ENCODE measurements at regions not wholly inside any gene's neighbourhood (a gene's known extent, or its start where the extent isn't known, plus 50 kb on each side); places are given as distances from the start of the nearest gene placed in this dataset.

DNA sequence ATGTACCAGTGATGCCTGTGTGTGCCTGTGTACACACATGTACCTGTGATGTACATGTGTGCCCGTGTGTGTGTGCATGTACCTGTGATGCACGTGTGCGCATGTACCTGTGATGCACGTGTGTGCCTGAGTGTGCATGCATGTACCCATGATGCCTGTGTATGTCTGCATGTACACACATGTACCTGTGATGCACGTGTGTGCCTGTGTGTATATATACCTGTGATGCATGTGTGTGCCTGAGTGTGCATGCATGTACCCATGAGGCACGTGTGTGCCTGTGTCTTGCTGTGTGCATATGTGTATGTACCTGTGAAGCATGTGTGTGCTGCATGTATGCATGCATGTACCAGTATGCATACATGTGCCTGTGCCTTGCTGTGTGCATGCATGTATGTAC is 419.0 kb downstream of the IRX2 start:
- TF ChIP-seq SP2 (IDR thresholded peaks at IDR 0.05; ENCODE audit: low read length) (no peak), POLR2A (IDR thresholded peaks at IDR 0.05; ENCODE audit: control extremely low read depth in 1 of 2, low read depth in 2 of 2, low read length in 2 of 2) (no peak), TAF1 (IDR thresholded peaks at IDR 0.05; ENCODE audit: low read depth, low read length) (no peak), POLR2AphosphoS5 (IDR thresholded peaks at IDR 0.05; ENCODE audit: low read depth, low read length) (no peak), JUND (IDR thresholded peaks at IDR 0.05; ENCODE audit: low read length) (no peak), CEBPB (IDR thresholded peaks at IDR 0.05; ENCODE audit: low read depth, low read length) (no peak), EZH2 (IDR thresholded peaks at IDR 0.05; ENCODE audit: low read depth, low read length, severe bottlenecking) (no peak), TBP (IDR thresholded peaks at IDR 0.05; ENCODE audit: low read depth, low read length) (no peak), SUZ12 (IDR thresholded peaks at IDR 0.05; ENCODE audit: low read length) (no peak), KDM5A (IDR thresholded peaks at IDR 0.05; ENCODE audit: low read length) (no peak), GABPA (IDR thresholded peaks at IDR 0.05; ENCODE audit: borderline replicate concordance, insufficient read depth, low read length) (no peak)
- TF ChIP-seq, protein P1, sequence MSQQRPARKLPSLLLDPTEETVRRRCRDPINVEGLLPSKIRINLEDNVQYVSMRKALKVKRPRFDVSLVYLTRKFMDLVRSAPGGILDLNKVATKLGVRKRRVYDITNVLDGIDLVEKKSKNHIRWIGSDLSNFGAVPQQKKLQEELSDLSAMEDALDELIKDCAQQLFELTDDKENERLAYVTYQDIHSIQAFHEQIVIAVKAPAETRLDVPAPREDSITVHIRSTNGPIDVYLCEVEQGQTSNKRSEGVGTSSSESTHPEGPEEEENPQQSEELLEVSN (IDR thresholded peaks at IDR 0.05): no peak
- TF ChIP-seq, protein P2, sequence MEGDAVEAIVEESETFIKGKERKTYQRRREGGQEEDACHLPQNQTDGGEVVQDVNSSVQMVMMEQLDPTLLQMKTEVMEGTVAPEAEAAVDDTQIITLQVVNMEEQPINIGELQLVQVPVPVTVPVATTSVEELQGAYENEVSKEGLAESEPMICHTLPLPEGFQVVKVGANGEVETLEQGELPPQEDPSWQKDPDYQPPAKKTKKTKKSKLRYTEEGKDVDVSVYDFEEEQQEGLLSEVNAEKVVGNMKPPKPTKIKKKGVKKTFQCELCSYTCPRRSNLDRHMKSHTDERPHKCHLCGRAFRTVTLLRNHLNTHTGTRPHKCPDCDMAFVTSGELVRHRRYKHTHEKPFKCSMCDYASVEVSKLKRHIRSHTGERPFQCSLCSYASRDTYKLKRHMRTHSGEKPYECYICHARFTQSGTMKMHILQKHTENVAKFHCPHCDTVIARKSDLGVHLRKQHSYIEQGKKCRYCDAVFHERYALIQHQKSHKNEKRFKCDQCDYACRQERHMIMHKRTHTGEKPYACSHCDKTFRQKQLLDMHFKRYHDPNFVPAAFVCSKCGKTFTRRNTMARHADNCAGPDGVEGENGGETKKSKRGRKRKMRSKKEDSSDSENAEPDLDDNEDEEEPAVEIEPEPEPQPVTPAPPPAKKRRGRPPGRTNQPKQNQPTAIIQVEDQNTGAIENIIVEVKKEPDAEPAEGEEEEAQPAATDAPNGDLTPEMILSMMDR (IDR thresholded peaks at IDR 0.05; ENCODE audit: control extremely low read depth in 1 of 3, insufficient read depth in 1 of 3, low read depth in 1 of 3, low read length in 3 of 3): no peak
- TF ChIP-seq, protein P3, sequence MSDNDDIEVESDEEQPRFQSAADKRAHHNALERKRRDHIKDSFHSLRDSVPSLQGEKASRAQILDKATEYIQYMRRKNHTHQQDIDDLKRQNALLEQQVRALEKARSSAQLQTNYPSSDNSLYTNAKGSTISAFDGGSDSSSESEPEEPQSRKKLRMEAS (IDR thresholded peaks at IDR 0.05): no peak

Data from H1 (cell line).